ENCODE measurements at regions not wholly inside any gene's neighbourhood (a gene's known extent, or its start where the extent isn't known, plus 50 kb on each side); places are given as distances from the start of the nearest gene placed in this dataset.

- TF ChIP-seq CTCF (optimal IDR thresholded peaks at IDR 0.05 in 1 of 3, IDR thresholded peaks at IDR 0.05 in 1 of 3, conservative IDR thresholded peaks at IDR 0.05 in 1 of 3; ENCODE audit: extremely low read depth in 1 of 3, insufficient read depth in 2 of 3, low read length in 3 of 3) (no peak), EZH2 (IDR thresholded peaks at IDR 0.05; ENCODE audit: low read length) (no peak)
These were observed 503.8 kb upstream of the CELF2 start for GRCh38 chr10:10513898-10514297.
